GM21381 (cell line): ENCODE measurements at regions not wholly inside any gene's neighbourhood (a gene's known extent, or its start where the extent isn't known, plus 50 kb on each side); places are given as distances from the start of the nearest gene placed in this dataset.

Source experiments
- ATAC-seq: cut with Tn5 transposase; IDR thresholded peaks from one replicate; pipeline ENCODE4 v1.9.1; 2021; ENCODE audit warnings: mild to moderate bottlenecking, moderate library complexity; ENCODE audit not compliant: unreplicated experiment

GRCh38 chr2:54388076-54388475 lies 68.1 kb upstream of the SPTBN1 start:
- no peak for ATAC-seq

DNA sequence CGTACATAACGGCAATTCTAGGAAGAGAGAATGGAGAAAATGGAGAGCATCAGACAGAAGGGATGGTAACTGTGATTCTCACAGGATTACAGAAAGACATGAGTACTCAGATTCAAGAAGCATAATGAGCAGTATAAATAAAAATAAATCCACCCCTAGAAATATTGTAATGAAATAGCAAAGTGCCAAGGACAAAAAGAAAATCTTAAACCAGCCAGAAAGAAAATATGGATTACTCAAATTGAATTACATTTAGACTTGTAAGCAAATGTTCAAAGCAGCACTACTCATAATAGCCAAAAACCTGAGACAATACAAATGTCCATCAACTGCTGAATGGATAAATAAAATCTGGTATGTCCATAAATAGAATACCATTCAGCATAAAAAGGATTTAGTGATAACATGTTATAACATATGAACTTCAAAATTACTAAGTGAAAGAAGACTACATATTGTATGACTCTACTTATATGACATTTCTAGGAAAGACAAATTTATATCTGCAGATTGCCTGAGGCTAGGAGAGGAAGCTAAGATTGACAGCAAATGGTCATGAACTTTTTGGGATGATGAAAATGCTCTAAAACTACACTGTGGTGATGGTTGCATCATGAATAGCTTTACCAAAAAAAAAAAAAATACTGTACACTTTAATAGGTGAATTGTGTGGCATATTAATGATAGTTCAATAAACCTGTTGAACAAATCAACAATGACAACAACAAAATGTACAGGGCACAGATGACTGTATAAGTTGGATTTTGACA lies 63.4 kb upstream of the SPTBN1 start:
- no peak for ATAC-seq

GRCh38 chr2:54394392-54394791 lies 61.7 kb upstream of the SPTBN1 start:
- ATAC-seq = peak; percentile 76

DNA sequence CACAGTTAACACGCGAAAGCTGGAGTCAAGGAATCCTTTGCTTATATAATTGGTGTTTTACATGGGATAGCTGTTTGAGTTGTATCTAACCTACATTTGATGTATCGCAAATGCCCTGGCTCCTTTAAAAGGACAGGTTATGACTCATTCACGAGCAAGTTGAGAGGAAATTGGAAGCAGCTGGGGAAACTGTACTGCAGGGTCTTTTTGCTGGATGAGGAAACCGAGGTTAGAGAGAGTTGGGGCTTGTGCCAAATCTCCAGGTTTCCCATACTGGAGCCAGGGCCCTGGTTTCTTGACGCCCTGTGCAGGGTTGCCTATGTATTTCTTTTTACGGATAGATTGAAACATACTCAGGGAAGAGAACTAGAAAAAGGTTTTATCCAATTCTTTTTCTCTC lies 60.0 kb upstream of the SPTBN1 start:
- ATAC-seq = no peak

DNA sequence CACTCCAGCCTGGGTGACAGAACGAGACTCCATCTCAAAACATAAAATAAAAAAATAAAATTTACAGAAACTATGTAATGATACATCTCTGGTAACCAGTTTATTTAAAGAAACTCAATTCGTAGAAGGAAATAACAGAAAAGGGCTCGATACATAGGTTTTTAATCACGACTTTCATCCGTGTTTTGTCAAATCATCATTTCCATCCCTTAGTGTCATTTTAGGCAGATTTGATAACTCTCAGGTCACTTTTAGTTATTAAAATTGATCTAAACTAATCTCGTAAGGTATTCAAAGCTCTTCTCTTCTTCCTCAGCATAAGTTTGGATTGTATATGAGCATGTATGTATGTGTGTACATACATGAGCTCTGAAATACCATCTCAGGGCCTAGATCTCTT lies 59.3 kb upstream of the SPTBN1 start:
- ATAC-seq = no peak

GRCh38 chr2:54397426-54397825 lies 58.7 kb upstream of the SPTBN1 start:
- ATAC-seq = no peak

GRCh38 chr2:54401554-54401953 lies 54.6 kb upstream of the SPTBN1 start:
- no peak for ATAC-seq

GRCh38 chr2:54402350-54402749 lies 53.8 kb upstream of the SPTBN1 start:
- no peak for ATAC-seq

DNA sequence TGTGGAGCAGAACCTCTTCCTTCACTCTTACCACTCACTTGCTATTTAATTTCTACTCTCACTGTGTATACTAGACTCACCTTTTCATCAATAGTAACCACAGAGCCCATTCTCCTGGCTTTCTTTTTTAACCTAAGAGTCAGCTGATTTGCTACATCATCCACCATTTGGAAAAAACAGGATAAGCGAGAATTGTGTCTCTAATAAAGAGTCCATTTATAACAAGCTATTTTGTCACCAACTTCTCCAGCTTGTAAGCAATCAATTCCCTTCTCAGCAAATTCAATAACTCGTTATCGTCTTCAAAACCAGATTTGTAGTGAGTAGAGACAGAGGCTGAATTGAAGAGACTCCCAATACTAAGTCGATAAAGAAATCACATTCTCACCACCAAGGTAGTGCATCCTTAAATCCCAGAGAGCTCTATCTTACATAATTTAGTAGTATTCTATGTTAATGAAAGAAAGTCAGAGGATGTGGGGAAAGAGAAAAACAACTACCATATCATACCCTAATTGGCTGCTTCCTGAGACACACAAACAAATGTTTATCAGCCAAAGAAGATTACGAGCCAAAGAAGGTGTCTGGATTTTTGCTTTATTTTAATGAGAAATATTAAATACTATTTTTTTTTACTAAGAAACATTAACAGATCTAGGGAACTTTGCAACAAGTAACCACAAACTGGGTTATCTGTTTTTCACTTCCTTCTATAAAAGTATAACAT lies 52.5 kb upstream of the SPTBN1 start:
- ATAC-seq = no peak

DNA sequence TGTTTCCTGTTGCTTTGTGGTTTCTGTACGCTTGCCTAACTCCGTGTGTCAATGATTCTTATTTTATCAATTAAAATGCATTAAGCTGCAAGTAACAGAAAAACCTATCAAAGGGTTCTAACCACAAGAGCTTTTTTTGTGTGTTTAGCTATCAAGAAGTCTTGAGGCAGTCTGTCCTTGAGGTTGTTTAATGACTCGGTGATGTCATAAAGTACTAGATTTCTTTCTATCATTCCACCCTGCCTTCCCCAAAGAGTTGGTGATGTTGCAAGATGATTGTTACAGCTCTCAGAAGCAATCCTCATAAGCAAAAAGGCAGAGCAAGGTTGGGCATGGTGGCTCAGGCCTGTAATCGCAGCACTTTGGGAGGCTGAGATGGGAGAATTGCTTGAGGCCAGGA lies 51.9 kb upstream of the SPTBN1 start:
- no peak for ATAC-seq

- no peak for ATAC-seq
Observed at GRCh38 chr2:54406031-54406430, 50.1 kb upstream of the SPTBN1 start.
